Hippocampal formation (tissue), 2 donors: ENCODE measurements at regions not wholly inside any gene's neighbourhood (a gene's known extent, or its start where the extent isn't known, plus 50 kb on each side); places are given as distances from the start of the nearest gene placed in this dataset.
"Not testable (repeated sequence)": the region's sequence is repeated elsewhere in the genome, so short reads cannot be mapped to it uniquely, and the experiment has no call there.

ENCODE experiments used
- DNase-seq, 2 donors: peaks; one replicate each; lab custom pipeline; 2025; lab: John Stamatoyannopoulos, UW

DNA sequence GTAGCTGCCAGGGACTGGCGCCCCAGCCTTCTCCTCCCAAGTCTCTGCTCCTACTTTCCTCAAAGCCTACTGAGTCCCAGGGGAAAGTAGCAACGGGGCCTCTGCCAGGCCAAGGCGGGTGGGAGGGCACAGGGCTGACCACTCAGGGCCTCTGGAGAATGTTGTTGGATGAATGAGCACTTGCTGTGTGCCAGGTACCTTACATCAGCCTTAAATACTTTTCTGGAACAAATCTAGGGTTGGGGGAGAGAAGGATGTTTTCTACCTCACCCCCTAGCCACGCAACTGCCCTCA lies 119.3 kb upstream of the ZBTB40 start:
- DNase-seq = no peak

DNA sequence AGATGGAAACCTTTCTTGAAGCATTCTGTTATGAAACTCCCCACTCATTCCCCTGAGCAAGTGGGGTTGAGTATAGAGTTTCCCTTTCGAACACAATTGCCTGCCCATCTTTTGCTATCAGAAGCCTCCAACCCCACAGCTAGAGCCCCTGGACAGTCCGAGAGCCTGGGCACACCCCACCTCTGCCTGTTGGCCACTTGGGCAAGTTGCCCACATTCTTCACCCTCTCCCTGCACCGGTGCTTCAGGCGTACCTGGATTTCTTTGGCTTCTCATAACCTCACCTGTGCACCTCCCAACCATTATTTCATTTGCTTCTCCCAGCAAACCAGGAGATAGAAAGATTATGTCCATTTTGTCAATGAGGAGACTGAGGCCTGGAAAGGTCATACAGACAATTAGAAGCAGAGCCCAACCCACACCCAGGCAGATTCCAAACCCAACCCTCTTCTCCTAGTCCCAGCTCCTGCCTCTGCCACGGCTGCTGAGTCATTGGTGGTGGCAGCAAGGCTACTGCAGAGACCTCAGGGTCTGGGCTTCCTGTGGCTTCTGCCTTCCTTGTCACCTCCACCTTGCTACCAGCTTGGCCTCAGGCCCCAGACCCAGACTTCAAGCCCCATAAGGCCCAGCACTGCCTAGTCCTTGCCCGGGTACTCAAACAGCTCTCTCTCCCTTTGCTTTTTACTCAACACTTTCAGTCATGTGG lies 118.7 kb upstream of the ZBTB40 start:
- DNase-seq = no peak

DNA sequence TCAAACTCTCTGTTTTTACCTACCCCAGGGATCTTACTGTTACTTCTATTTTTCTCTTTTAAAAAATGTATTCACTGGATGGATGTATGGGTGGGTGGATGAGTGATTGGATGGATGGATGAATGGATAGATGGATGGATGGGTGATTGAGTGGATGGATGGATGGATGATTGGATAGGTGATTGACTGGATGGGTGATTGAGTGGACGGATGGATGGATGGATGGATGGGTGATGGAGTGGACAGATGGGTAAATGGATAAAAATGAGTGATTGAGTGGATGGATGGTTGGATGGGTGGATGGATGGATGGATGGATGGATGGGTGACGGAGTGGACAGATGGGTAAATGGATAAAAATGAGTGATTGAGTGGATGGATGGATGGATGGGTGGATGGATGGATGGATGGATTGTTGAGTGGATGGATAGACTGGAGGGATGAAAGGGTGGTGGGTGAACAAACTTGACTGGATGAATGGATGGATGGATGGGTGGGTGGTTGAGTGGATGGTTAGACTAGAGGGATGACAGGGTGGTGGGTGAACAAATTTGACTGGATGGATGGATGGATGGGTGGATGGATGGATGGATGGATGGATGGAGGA lies 118.0 kb upstream of the ZBTB40 start:
- no peak for DNase-seq

DNA sequence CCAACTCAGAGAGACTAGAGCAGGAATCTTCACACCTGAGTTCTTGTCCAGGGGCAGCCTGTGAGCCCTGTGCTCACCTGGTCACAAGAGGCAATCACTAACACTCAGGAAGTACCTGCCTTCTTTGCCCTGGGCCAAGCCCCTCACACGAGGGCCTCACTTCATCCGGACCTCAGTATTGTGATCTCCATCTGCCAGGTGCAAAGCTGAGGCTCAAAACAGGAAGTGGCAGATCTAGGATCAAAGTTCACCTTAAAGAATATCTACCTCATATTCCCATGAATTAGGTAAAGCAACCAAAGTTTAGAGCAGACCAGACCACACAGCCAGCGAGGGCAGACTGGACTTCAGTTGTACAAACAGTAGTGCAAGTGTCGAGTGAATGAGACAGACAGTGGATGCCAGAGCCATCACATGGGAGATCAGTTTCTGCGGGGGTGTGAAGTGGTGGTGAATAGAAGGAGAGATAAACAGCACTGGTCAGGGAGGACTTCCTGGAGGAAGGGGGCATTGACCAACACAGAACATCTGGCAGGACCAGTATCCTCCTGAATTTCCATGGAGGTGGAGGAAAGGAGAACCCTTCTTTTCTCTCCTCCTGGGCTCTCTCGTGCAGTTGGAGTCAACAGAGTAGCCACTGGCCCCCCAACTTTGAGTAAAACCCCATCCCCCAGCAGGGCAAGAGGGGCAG lies 116.6 kb upstream of the ZBTB40 start:
- DNase-seq = no peak

DNA sequence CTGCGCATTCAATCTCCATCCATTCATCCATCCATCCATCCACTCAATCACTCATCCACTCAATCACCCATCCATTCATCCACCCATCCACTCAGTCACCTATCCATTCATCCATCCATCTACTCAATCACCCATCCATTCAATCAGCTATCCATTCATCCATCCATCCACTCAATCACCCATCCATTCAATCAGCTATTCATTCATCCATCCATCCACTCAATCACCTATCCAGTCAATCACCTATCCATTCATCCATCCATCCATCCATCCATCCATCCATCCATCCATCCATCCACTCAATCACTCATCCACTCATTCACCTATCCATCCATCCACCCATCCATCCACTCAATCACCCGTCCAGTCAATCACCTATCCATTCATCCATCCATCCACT lies 115.4 kb upstream of the ZBTB40 start:
- DNase-seq = not testable (repeated sequence)

DNA sequence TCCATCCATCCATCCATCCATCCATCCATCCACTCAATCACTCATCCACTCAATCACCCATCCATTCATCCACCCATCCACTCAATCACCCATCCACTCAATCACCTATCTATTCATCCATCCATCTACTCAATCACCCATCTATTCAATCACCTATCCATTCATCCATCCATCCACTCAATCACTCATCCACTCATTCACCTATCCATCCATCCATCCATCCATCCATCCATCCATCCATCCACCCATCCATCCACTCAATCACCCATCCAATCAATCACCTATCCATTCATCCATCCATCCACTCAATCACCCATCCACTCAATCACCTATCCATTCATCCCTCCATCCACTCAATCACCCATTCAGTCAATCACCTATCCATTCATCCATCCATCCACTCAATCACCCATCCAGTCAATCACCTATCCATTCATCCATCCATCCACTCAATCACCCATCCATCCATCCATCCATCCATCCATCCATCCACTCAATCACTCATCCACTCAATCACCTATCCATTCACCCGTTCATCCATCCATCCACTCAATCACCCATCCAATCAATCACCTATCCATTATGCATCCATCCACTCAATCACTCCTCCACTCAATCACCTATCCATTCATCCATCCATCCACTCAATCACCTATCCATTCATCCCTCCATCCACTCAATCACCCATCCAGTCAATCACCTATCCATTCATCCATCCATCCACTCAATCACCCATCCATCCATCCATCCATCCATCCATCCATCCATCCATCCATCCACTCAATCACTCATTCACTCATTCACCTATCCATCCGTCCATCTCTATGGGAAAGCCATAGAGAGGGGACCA lies 114.7 kb upstream of the ZBTB40 start:
- DNase-seq = not testable (repeated sequence)

DNA sequence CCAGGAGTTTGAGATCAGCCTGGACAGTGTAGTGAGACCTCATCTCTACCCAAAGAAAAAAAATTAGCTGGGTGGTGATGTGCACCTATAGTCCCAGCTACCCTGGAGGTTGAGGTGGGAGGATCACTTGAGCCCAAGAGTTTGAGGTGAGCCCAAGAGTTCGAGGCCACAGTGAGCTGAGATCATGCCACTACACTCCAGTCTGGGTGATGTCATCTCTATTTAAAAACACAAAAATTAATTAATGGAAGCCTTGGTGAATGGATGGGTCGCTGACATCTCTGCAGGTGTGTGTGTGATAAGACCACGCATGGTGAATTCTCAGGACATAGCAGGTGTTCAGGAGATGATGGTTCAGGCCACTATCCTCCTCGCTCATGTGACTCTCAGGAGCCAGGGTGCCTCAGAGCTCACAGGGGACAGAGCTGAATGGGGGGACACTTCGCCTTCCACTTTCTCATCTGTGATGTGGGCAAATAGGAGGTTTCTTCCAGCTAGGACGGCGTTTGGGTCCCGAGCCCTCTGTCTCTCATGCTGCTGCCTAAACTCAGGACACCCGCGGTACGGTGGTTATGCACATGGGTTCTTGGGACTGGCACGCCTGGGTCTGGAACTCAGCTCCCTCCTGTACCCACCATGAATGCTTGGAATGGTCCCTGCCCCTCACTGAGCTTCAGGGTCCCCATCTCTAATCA lies 113.4 kb upstream of the ZBTB40 start:
- no peak for DNase-seq

DNA sequence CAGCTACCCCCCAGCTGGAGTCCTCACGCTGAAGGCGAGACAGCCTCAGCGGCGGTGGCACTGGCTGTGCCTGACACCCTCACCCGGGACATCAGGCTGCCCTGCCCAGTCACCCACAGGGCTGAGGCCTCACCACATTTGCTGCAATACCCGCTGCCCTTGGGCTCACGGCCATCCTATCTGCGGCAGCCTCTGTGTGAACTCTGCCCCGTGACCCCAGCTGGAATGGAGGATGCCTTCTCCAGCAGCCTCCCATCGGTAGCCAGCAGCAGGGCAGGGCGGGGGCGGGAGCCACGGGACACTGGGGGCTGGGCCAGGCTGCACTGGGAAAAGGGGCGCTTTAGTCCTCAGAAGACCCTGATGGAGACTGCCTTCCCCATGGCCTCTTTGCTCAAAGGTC lies 112.4 kb upstream of the ZBTB40 start:
- DNase-seq = no peak

DNA sequence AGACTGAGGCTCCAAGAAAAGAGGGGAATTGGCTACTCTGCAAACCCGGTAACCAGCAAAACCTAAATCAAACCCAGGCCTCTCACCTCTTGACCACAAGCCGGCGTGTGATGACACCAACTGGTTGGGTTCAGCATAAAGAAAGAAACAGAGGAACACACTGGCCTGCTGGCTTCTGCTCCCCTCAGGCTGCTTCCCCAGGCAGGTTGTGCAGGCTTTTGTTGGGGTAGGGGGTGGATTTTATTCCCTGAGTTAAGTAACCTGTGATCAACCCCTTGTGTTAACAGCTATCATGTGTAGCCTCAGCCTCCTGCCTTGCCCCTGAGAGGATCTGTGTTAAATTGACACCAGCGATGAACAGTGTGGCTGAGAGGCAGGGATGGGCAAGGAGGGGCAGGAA lies 111.6 kb upstream of the ZBTB40 start:
- no peak for DNase-seq

DNA sequence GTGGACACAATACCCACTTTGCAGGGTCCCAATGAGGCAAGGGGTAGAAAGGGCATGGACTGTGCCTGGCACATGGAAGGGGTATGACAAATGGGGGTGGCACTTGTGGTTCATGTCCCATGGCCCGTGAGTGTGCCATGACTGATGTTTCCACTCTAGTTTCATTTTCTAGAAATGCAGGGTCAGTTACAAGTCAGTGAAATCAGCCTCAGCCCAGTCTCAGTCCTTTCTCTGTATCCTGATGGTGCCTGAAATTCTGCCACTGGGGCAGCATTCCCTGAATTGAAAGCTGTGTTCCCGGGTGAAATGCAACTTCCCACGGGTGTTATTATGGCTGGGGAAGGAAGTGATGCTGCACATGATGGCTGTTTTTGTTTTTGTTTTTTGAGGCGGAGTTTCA lies 110.8 kb upstream of the ZBTB40 start:
- no peak for DNase-seq

DNA sequence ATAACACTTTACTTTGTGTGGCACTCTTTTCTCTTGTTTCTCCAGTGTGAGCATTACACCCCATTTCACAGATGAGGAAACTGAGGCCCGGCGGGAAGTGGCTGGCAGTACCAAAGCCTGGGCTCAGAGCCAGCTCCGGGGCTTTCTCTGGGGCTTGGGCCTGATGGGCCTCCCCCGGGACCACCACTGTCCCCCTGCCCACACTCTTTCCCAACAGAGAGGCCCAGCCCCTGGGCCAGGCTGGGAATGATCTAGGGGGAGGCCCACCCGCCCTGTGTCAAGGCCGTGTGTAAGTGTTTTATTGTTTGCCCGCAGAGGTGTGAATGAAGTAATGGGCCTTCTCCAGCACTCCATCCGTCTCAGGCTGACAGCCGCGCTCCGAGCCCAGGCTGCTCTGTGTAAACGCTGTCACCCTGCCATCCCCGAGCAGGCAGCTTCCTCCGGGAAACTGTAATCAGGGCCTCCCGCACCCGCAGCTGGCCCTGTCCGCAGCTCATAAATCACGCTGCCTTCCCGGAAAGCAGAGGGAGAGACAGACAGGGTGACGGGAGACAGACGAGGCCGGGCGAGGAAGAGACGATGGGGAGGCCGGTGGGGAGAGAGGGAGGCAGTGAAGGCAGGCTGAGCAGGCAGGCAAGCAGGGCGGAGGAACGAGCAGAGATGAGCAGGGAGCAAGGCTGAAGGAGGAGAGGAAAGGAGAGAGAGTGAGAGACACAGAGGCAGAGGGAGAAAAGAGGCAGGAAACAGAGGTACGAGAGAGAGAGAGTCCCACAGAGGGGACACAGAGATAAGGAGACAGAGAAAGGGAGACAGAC lies 109.7 kb upstream of the ZBTB40 start:
- no peak for DNase-seq

DNA sequence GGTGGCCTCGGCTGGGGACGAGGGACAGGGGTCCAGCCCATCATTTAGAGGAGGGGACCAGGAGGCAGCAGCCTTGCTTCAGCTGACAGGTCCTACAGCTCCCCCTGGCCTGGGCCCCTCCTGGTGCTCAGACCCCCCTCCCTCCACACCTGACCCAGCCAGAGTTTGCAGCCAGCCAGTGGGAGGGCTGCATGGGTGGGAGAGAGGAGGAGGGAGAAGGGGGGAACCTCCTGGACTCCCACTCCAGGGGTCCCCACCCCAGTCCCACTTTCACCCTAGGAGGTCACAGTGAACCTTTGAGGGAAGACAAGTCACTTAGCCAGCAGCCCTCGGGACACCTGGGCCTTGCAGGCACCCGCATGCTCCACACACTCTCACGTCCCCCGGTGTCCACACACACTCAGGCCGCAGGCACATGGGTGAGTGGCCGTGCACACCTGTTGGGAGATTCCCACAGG lies 108.9 kb upstream of the ZBTB40 start:
- DNase-seq = no peak

DNA sequence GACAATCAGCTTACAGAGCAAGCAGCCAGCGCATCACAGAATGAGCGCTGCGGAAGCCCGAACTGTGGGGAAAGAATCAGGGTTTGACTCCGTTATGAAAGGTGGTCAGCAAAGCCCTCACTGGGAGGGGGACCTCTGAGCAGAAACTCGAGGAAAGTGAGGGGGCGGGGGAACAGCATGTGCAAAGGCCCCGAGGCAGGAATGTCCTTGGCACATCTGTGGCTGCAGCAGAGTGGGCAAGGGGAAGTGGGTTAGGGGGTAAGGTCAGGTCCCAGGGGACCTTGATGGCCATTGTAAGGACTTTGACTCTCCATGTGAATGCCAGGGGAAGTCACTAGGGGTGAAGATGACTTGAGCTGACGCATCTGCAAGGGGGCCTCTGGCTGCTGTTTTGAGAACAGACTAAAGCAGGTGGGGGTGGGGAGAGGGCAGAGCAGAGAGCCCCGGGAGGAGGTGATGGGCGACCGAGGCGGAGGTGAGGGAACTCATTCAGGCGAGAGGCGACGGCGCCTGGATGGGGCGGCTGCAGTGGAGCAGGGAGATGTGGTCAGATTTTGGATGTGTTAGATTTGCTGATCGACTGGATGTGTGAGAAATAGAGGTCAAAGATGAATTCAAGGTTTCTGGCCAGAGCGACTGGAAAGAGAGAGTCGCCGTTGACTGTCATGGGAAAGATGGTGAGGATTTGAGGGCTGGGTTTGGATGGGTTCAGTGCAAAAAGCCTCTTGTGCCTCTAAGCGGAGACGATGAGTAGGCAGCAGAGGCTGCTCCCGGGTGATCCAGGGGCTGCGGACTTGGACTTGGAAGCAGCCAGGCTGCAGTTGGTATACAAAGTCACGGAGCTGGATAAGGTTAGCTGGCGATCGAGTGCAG lies 108.0 kb upstream of the ZBTB40 start:
- no peak for DNase-seq

DNA sequence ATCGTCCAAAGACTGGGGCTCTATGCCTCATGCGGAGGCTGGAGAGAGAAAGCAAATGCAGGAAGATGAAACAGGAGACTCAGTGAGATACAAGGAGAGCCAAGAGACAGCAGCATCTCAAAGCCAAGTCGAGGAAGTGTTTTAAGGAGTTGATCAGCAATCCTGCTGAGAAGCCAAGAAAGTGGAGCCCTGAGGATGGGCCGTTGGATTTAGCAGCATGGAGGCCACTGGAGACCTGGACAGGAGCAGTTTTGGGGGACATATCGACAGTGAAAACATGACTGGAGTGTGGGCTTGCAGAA lies 107.4 kb upstream of the ZBTB40 start:
- DNase-seq = no peak

DNA sequence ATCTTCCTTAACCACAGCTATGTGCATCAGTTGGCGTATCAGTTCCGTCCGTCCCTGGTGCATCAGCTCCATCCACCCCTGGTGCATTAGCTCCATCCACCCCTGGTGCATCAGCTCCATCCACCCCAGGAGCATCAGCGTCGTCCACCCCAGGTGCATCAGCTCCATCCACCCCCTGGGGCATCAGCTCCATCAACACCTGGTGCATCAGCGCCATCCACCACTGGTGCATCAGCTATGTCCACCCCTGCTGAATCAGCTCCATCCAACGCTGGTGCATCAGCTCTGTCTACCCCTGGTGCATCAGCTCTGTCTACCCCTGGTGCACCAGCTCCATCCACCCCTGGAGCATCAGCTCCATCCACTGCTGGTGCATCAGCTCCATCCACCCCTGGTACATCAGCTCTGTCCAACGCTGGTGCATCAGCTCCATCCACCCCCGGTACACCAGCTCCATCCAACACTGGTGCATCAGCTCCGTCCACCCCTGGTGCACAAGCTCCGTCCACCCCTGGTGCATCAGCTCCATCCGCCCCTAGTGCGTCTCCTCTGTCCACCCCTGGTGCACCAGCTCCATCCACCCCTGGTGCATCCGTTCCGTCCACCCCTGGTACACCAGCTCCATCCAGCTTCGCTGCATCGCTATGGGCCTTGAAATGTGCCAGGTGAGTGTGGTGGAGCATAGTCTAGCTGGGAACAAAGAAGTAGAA lies 106.6 kb upstream of the ZBTB40 start:
- no peak for DNase-seq

DNA sequence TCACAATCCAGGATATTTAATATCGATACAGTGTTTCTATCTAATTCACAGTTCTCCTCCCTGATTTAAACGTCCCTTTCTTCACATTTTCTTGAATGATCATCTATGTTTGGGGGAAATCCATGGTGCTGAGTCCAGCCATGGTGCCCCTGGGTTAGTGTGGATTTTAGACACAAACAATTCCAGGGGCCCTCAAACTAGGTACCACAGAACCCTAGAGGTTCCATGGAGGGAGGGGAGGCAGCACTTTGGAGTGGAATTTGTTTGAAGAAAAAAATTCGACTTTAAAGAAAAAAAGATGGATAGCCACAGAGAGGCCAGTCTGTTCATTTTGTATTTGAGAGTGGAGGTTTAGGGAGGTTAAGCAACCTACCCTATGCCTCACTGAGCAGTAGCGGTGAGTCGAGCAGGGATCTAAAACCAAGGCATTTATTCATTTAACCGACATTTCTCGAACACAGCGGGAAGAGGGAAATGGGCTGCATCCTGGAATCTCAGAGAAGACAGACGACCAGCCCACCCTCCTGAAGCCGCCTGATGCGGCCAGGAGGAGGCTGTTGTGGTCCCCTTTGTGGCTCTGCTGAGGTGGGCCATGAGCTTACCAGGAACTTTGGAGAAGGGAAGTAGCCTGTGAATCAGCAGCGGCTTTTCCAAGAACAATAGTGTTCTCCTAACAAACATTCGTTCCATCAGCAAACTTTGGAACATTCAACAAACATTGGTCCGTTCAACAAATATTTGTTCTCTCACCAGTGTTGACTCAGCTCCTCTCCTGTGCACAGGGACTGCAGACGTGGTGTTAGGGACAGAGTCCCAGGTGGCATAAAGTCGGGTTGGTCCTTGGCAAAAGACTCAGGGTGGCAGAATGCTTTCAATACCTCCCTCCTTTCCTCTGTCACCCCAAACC lies 103.5 kb upstream of the ZBTB40 start:
- DNase-seq = no peak

DNA sequence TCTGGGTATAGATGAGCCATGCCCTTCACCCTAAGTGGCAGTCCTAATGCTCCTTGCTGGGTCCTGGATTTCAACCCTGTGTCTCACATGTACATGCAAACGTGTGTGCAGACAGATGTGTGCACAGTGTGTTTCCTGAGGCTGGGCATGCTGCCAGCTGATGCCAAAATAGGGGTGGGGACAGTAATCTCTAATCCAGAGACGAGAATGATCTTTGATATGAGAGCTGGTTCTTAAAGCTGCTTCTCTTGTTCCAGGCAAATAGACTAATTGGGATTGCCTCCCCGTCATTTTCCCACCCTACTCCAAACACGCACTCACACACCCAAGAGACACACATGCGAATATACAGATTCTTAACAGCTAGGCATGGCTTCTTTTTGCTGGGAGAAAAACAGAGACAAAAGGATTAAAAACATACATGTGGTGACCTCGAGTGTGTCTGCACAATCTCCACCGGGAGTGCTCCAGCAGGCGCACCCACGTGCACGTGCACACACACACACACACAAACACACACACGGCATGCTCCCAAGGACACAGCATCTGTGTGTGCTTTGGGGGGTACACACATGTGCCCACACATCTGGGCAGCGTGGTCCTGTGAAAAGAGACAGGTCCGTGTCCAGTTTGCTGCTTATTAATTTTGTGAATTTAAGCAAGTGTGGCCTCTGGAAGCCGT lies 102.1 kb upstream of the ZBTB40 start:
- no peak for DNase-seq
